Heart left ventricle (tissue), 16 donors: ENCODE measurements at regions not wholly inside any gene's neighbourhood (a gene's known extent, or its start where the extent isn't known, plus 50 kb on each side); places are given as distances from the start of the nearest gene placed in this dataset.
"Not testable (repeated sequence)": the region's sequence is repeated elsewhere in the genome, so short reads cannot be mapped to it uniquely, and the experiment has no call there.

ENCODE experiments used
- ATAC-seq, 4 donors: fragments of 200-7000 bp; cut with Tn5 transposase; one replicate each; pipeline ENCODE4 v1.9.1; 2020 to 2022; ENCODE audit warnings: moderate library complexity in 4 of 4, mild to moderate bottlenecking in 3 of 4, moderate number of reproducible peaks in 1 of 4
- DNase-seq, 5 donors: peaks; one replicate each; pipeline ENCODE4 v3.0.0-alpha.2; 2020
- H3K27ac ChIP-seq, 12 donors: fragments of 200-600 bp; sonication (generic) in 4 of 12; one replicate each; pipeline versions ENCODE4 v1.5.0 to v1.8.0; 2016 to 2022; ENCODE audit warnings: mild to moderate bottlenecking in 2 of 12
- H3K27me3 ChIP-seq, 9 donors: fragments of 200-600 bp; sonication (generic) in 2 of 9; one replicate each; pipeline versions ENCODE4 v1.5.1 to v1.8.0; 2016 to 2022; ENCODE audit warnings: mild to moderate bottlenecking in 3 of 9
- H3K36me3 ChIP-seq, 9 donors: fragments of 200-600 bp; sonication (generic) in 2 of 9; one replicate each; pipeline versions ENCODE4 v1.5.0 to v1.8.0; 2018 to 2022; ENCODE audit warnings: mild to moderate bottlenecking in 2 of 9
- H3K4me1 ChIP-seq, 12 donors: fragments of 200-600 bp; sonication (generic) in 4 of 12; one replicate each; pipeline versions ENCODE4 v1.5.0 to v1.8.0; 2016 to 2022; ENCODE audit warnings: mild to moderate bottlenecking in 3 of 12
- H3K4me3 ChIP-seq, 12 donors: fragments of 200-600 bp; sonication (generic) in 4 of 12; one replicate each; pipeline versions ENCODE4 v1.5.0 to v1.8.0; 2017 to 2022; ENCODE audit warnings: mild to moderate bottlenecking in 9 of 12, moderate library complexity in 4 of 12
- H3K9me3 ChIP-seq, 12 donors: fragments of 200-600 bp; sonication (generic) in 4 of 12; one replicate each; pipeline versions ENCODE4 v1.5.0 to v1.8.0; 2016 to 2022; ENCODE audit warnings: mild to moderate bottlenecking in 1 of 12
- POLR2A ChIP-seq, 2 donors: fragments of 450-650 bp; IDR thresholded peaks; one replicate each; pipeline ENCODE4 v1.6.1; 2017; ENCODE audit warnings: antibody characterized with exemption in 2 of 2, mild to moderate bottlenecking in 2 of 2, moderate library complexity in 2 of 2
- WGBS, 4 donors: extraction: QIAGEN DNeasy Blood & Tissue Kit in 2 of 4; methylation state at CpG; one replicate each; pipeline versions ENCODE4 v1.1.5 to v1.1.7; 2013 to 2018; 5-methylcytosine and 5-hydroxymethylcytosine counted together
- intact Hi-C, 10 donors: fragments of 100-400 bp; cut with DNase I; formaldehyde crosslinking; loops; one replicate each; pipeline versions ENCODE4 v1.11.1 to v1.14.2; 2022
- TF ChIP-seq, protein P1 (sequence below), 12 donors: fragments of 200-600 bp; sonication (generic) in 4 of 12; IDR thresholded peaks; one replicate each; pipeline versions ENCODE4 v1.5.0 to v1.8.0; 2018 to 2022; ENCODE audit warnings: antibody characterized with exemption in 12 of 12, mild to moderate bottlenecking in 5 of 12
- donor health status: ischemic (EF 13 %, LVEDD 7.1; RV severe dilation, severe dysfunction).
- donor health status: healthy with polysubstance abuse.
- donor health status: DM: no; HTN: yes; CAD: no.
- donor health status: DM: no; HTN: no; CAD: no.
- donor health status: ischemic (EF 25% LVEDD 6.9; RV normal size, moderate dysfunction).
- donor health status: ischemic (EF 25% LVEDD 5.7; RV mildly dilated, moderate dysfunction).
- donor health status: healthy.
- donor health status: DM: yes; HTN: yes; CAD: no.
- donor health status: ischemic (EF 35%, LVEDD 5.7; RV mildly dilated, moderate dysfunction).
- donor health status: nonischemic (EF 11% LVEDD 7.7; RV severe dilation, severe dysfunction).
- donor health status: DM: yes; HTN: yes; CAD: no.
- donor health status: PGD.
- donor health status: ischemic (EF 29% LVEDD 5.4; RV normal size, mild dysfunction).
- donor health status: nonischemic (EF 23%, LVEDD 6.1; RV moderate dilation, normal function).

DNA sequence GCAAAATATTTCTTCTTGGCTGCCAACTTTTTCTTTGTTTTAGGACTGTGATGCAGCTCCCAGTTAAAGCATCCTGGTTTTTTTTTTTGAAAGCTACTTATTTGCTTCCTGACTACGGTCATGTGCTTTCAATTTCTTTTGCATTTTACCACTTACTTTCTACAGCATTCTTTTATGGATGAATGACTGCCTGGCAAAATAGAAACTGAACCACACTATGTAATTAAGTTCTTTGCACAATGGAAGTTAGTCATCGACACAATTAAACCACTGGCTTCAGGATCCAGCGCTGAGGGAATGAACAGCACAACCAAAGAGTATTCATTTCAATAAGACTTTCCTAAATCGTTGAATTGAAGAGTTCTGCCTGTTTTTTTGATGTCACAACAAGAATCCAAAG is 82.2 kb upstream of the EPHA3 start:
- TF ChIP-seq POLR2A (IDR thresholded peaks at IDR 0.05): no peak
- TF ChIP-seq, protein P1, sequence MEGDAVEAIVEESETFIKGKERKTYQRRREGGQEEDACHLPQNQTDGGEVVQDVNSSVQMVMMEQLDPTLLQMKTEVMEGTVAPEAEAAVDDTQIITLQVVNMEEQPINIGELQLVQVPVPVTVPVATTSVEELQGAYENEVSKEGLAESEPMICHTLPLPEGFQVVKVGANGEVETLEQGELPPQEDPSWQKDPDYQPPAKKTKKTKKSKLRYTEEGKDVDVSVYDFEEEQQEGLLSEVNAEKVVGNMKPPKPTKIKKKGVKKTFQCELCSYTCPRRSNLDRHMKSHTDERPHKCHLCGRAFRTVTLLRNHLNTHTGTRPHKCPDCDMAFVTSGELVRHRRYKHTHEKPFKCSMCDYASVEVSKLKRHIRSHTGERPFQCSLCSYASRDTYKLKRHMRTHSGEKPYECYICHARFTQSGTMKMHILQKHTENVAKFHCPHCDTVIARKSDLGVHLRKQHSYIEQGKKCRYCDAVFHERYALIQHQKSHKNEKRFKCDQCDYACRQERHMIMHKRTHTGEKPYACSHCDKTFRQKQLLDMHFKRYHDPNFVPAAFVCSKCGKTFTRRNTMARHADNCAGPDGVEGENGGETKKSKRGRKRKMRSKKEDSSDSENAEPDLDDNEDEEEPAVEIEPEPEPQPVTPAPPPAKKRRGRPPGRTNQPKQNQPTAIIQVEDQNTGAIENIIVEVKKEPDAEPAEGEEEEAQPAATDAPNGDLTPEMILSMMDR (IDR thresholded peaks at IDR 0.05): no peak
- peak overlapping the region in 1 of 12 donors; percentile 17 for H3K4me3 ChIP-seq
- no peaks in the 10 kb centered on the region for H3K9me3 ChIP-seq
- WGBS, 4 donors: 63 to 76% (median 70%) methylated on average over 4 of the region's 4 CpGs
- no peak overlapping the region for H3K27ac ChIP-seq
- intact Hi-C loops: no loop called here
- DNase-seq (no peak), ATAC-seq (no peak)
- no peaks in the 10 kb centered on the region for H3K36me3 ChIP-seq
- H3K27me3 ChIP-seq: no peaks in the 10 kb centered on the region
- H3K4me1 ChIP-seq: no peaks in the 10 kb centered on the region

DNA sequence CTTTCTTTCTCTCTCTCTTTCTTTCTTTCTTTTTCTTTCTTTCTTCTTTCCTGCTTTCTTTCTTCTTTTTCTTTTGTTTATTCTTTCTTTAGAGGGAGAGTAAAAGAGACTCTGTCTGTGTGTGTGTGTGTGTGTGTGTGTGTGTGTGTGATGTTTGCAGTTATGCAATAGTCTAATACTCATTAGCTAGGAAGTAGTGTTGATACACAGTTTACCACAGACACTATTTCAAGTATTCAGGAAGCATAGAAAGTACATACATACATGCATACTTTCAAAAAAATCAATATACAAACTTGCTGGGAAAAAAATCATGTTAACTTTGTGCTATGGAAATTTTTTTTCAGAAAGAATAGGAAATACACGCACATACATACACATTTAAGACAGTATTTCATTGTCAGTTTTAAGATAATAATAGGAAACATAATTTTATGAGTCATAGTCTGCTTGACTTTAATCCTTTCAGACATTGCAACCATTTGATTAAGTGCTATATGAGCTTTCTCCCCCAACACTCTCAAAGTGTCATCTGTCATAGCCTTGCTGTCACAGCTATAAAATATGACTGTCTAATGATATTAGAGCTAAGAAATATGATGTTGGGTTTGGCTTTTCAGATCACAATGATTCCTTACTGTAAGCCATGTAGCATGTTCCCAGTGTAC is 74.9 kb upstream of the EPHA3 start:
- intact Hi-C loops: no loop called here
- H3K27ac ChIP-seq: no peak overlapping the region
- ATAC-seq: no peak
- no peak for TF ChIP-seq POLR2A (IDR thresholded peaks at IDR 0.05)
- TF ChIP-seq, protein P1 (IDR thresholded peaks at IDR 0.05): no peak
- DNase-seq: no peak
- H3K9me3 ChIP-seq: no peaks in the 10 kb centered on the region
- H3K4me1 ChIP-seq: no peaks in the 10 kb centered on the region
- no peaks in the 10 kb centered on the region for H3K27me3 ChIP-seq
- H3K36me3 ChIP-seq: no peaks in the 10 kb centered on the region
- 62 to 72% (median 68%) methylated on average over 1 of the region's 1 CpG for WGBS, 4 donors
- H3K4me3 ChIP-seq: no peak overlapping the region

DNA sequence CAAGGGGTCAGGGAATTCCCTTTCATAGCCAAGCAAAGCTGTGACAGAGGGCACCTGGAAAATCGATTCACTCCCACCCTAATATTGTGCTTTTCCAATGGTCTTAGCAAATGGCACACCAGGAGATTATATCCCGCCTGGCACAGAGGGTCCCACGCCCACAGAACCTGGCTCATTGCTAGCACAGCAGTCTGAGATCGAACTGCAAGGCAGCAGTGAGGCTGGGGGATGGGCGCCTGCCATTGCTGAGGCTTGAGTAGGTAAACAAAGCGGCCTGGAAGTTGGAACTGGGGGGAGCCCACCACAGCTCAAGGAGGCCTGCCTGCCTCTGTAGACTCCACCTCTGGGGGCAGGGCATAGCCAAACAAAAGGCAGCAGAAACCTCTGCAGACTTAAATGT is 72.7 kb upstream of the EPHA3 start:
- DNase-seq, H3K27me3 ChIP-seq, H3K9me3 ChIP-seq, H3K4me1 ChIP-seq, H3K4me3 ChIP-seq, H3K36me3 ChIP-seq, intact Hi-C loops, ATAC-seq, H3K27ac ChIP-seq: not testable (repeated sequence)
- 86 to 88% (median 87%) methylated on average over 6 of the region's 6 CpGs for WGBS, 4 donors

DNA sequence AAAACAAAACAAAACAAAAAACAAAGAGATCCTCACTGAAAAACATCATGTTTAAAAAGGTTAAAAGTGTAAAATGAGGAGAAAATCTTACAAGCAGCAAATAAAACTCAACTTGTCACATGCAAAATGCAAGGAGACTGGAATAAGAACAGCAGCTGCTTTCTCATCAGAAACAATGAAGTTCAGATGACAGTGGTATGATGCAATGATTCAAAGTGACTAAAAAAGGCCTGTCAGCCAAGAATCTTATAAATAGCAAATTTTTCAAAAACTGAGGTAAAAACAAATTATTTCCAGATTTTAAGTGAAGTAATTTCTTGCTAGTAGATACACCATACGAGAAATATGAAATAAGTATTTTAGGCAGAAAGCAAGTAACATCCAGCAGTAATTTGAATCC is 68.6 kb upstream of the EPHA3 start:
- ATAC-seq: no peak
- 0 to 89% (median 37%) methylated on average over 1 of the region's 1 CpG for WGBS, 4 donors

More for the DNA sequence above, 68.6 kb upstream of the EPHA3 start:
- H3K9me3 ChIP-seq: no peaks in the 10 kb centered on the region
- no peaks in the 10 kb centered on the region for H3K36me3 ChIP-seq
- H3K4me1 ChIP-seq: no peaks in the 10 kb centered on the region
- no peaks in the 10 kb centered on the region for H3K27me3 ChIP-seq
- no peak for TF ChIP-seq POLR2A (IDR thresholded peaks at IDR 0.05)
- TF ChIP-seq, protein P1 (IDR thresholded peaks at IDR 0.05): no peak
- intact Hi-C loops: no loop called here
- DNase-seq: no peak
- H3K27ac ChIP-seq: no peak overlapping the region
- H3K4me3 ChIP-seq: no peak overlapping the region
